ENCODE measurements at regions not wholly inside any gene's neighbourhood (a gene's known extent, or its start where the extent isn't known, plus 50 kb on each side); places are given as distances from the start of the nearest gene placed in this dataset.

GRCh38 chr4:124044867-124045266 is 648.3 kb downstream of the SPRY1 start:
- no peak overlapping the region for H3K9ac ChIP-seq (ENCODE audit: low read length)
- H4K20me1 ChIP-seq (ENCODE audit: insufficient read depth, low read length), result no peaks in the 10 kb centered on the region
- no peak overlapping the region for H2AFZ ChIP-seq (ENCODE audit: low read depth, low read length)
- H3K36me3 ChIP-seq (ENCODE audit: insufficient read depth, low read length), result no peaks in the 10 kb centered on the region
- H3K36me3 Mint-ChIP-seq (ENCODE audit: low read depth, unreplicated experiment), result peaks cover 2% of the 10 kb centered on the region
- H3K4me3 ChIP-seq (ENCODE audit: insufficient read depth, low read depth, low read length), result no peak overlapping the region
- H3K9me3 ChIP-seq (ENCODE audit: insufficient read depth, low read depth, low read length), result no peaks in the 10 kb centered on the region
- no peaks in the 10 kb centered on the region for H3K4me1 Mint-ChIP-seq (ENCODE audit: low read depth, unreplicated experiment)
- TF ChIP-seq EZH2 (IDR thresholded peaks at IDR 0.05; ENCODE audit: insufficient read depth, low read length), result no peak
- TF ChIP-seq, protein P1, sequence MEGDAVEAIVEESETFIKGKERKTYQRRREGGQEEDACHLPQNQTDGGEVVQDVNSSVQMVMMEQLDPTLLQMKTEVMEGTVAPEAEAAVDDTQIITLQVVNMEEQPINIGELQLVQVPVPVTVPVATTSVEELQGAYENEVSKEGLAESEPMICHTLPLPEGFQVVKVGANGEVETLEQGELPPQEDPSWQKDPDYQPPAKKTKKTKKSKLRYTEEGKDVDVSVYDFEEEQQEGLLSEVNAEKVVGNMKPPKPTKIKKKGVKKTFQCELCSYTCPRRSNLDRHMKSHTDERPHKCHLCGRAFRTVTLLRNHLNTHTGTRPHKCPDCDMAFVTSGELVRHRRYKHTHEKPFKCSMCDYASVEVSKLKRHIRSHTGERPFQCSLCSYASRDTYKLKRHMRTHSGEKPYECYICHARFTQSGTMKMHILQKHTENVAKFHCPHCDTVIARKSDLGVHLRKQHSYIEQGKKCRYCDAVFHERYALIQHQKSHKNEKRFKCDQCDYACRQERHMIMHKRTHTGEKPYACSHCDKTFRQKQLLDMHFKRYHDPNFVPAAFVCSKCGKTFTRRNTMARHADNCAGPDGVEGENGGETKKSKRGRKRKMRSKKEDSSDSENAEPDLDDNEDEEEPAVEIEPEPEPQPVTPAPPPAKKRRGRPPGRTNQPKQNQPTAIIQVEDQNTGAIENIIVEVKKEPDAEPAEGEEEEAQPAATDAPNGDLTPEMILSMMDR (IDR thresholded peaks at IDR 0.05; ENCODE audit: insufficient read depth, low read depth, low read length), result no peak
- H3K4me1 ChIP-seq (ENCODE audit: insufficient read depth, low read length), result no peaks in the 10 kb centered on the region
- no peak overlapping the region for H3K4me3 Mint-ChIP-seq (ENCODE audit: unreplicated experiment)
- H3K27ac ChIP-seq (ENCODE audit: low read depth, low read length), result no peak overlapping the region
- FAIRE-seq (no peak), DNase-seq (ENCODE audit: low read depth) (no peak)
- H3K27ac Mint-ChIP-seq (ENCODE audit: unreplicated experiment), result no peak overlapping the region
- H3K27me3 Mint-ChIP-seq (ENCODE audit: low read depth, unreplicated experiment), result no peaks in the 10 kb centered on the region
- H3K9me3 Mint-ChIP-seq (ENCODE audit: unreplicated experiment), result peaks cover 9% of the 10 kb centered on the region
- H3K4me2 ChIP-seq (ENCODE audit: low read length), result no peak overlapping the region
- no peaks in the 10 kb centered on the region for H3K27me3 ChIP-seq (ENCODE audit: insufficient read depth, low read length)
- no peaks in the 10 kb centered on the region for H3K79me2 ChIP-seq (ENCODE audit: insufficient read depth, low read length)

- Histone ChIP-seq H3K36me3 (ENCODE audit: insufficient read depth, low read length) (no peaks in the 10 kb centered on the region), H3K4me1 (ENCODE audit: insufficient read depth, low read length) (no peaks in the 10 kb centered on the region), H3K4me2 (ENCODE audit: low read length) (no peak overlapping the region), H3K79me2 (ENCODE audit: insufficient read depth, low read length) (no peaks in the 10 kb centered on the region), H2AFZ (ENCODE audit: low read depth, low read length) (no peak overlapping the region), H3K27me3 (ENCODE audit: insufficient read depth, low read length) (no peaks in the 10 kb centered on the region), H4K20me1 (ENCODE audit: insufficient read depth, low read length) (no peaks in the 10 kb centered on the region), H3K9ac (ENCODE audit: low read length) (no peak overlapping the region), H3K4me3 (ENCODE audit: insufficient read depth, low read depth, low read length) (no peak overlapping the region), H3K9me3 (ENCODE audit: insufficient read depth, low read depth, low read length) (no peaks in the 10 kb centered on the region), H3K27ac (ENCODE audit: low read depth, low read length) (no peak overlapping the region)
- TF ChIP-seq EZH2 (IDR thresholded peaks at IDR 0.05; ENCODE audit: insufficient read depth, low read length), result no peak
- TF ChIP-seq, protein P1 (IDR thresholded peaks at IDR 0.05; ENCODE audit: insufficient read depth, low read depth, low read length), result no peak
- no peak for DNase-seq (ENCODE audit: low read depth)
- no peak overlapping the region for H3K27ac Mint-ChIP-seq (ENCODE audit: unreplicated experiment)
- peaks cover 2% of the 10 kb centered on the region for H3K36me3 Mint-ChIP-seq (ENCODE audit: low read depth, unreplicated experiment)
- no peak overlapping the region for H3K4me3 Mint-ChIP-seq (ENCODE audit: unreplicated experiment)
- no peaks in the 10 kb centered on the region for H3K4me1 Mint-ChIP-seq (ENCODE audit: low read depth, unreplicated experiment)
- H3K27me3 Mint-ChIP-seq (ENCODE audit: low read depth, unreplicated experiment), result no peaks in the 10 kb centered on the region
- FAIRE-seq, result no peak
- peaks cover 9% of the 10 kb centered on the region for H3K9me3 Mint-ChIP-seq (ENCODE audit: unreplicated experiment)
These were observed 649.6 kb downstream of the SPRY1 start for GRCh38 chr4:124046190-124046589.

GRCh38 chr4:124053872-124054538 is 657.4 kb downstream of the SPRY1 start:
- Histone ChIP-seq H3K4me1 (ENCODE audit: insufficient read depth, low read length) (no peaks in the 10 kb centered on the region), H3K27ac (ENCODE audit: low read depth, low read length) (no peak overlapping the region), H3K4me2 (ENCODE audit: low read length) (no peak overlapping the region), H3K9me3 (ENCODE audit: insufficient read depth, low read depth, low read length) (no peaks in the 10 kb centered on the region), H3K36me3 (ENCODE audit: insufficient read depth, low read length) (no peaks in the 10 kb centered on the region), H3K9ac (ENCODE audit: low read length) (no peak overlapping the region), H3K27me3 (ENCODE audit: insufficient read depth, low read length) (no peaks in the 10 kb centered on the region), H3K4me3 (ENCODE audit: insufficient read depth, low read depth, low read length) (no peak overlapping the region), H4K20me1 (ENCODE audit: insufficient read depth, low read length) (no peaks in the 10 kb centered on the region), H2AFZ (ENCODE audit: low read depth, low read length) (no peak overlapping the region), H3K79me2 (ENCODE audit: insufficient read depth, low read length) (no peaks in the 10 kb centered on the region)
- Mint-ChIP-seq H3K36me3 (ENCODE audit: low read depth, unreplicated experiment) (peaks cover 2% of the 10 kb centered on the region), H3K27me3 (ENCODE audit: low read depth, unreplicated experiment) (no peaks in the 10 kb centered on the region), H3K9me3 (ENCODE audit: unreplicated experiment) (no peaks in the 10 kb centered on the region), H3K4me1 (ENCODE audit: low read depth, unreplicated experiment) (peaks cover 5% of the 10 kb centered on the region), H3K27ac (ENCODE audit: unreplicated experiment) (peak overlapping the region; percentile 38), H3K4me3 (ENCODE audit: unreplicated experiment) (no peak overlapping the region)
- no peak for FAIRE-seq
- TF ChIP-seq EZH2 (IDR thresholded peaks at IDR 0.05; ENCODE audit: insufficient read depth, low read length), result no peak
- TF ChIP-seq, protein P1 (IDR thresholded peaks at IDR 0.05; ENCODE audit: insufficient read depth, low read depth, low read length), result no peak
- peak; percentile 72 for DNase-seq (ENCODE audit: low read depth)
